HepG2 (cell line): ENCODE measurements at regions not wholly inside any gene's neighbourhood (a gene's known extent, or its start where the extent isn't known, plus 50 kb on each side); places are given as distances from the start of the nearest gene placed in this dataset.

Source experiments
- ATAC-seq: fragments of 200-7000 bp; cut with Tn5 transposase; 3 replicates; pipeline ENCODE4 v1.9.1; 2020; ENCODE audit warnings: mild to moderate bottlenecking, moderate library complexity
- BruUV-seq: library from RNA; stranded (reverse); fragments of 400-500 nt; replicated peaks from 2 replicates; lab custom pipeline; 2021; lab: Mats Ljungman, UMichigan
- CTCF ChIA-PET: fragments of 300-600 bp; formaldehyde crosslinking; extraction: SDS; loops from one replicate; lab custom pipeline; 2021; ENCODE audit warnings: low total read pairs, inconsistent platforms, low intra/inter-chr PET ratio; lab: Yijun Ruan, JAX
- POLR2A ChIA-PET: fragments of 350-600 bp; sonication (Branson Sonifier 250); formaldehyde crosslinking; loops from one replicate; lab custom pipeline; 2020; ENCODE audit warnings: antibody characterized with exemption, inconsistent platforms; lab: Yijun Ruan, JAX
- DNase-seq: peaks from one replicate; pipeline ENCODE4 v3.0.0-alpha.2; 2015; ENCODE audit warnings: low spot score
- FAIRE-seq: peaks from 3 replicates; lab custom pipeline; 2011; peaks lifted over from hg19 to GRCh38; lab: Jason Lieb, UNC
- H2AFZ ChIP-seq: one replicate; pipeline ENCODE4 v1.6.1; 2011; ENCODE audit warnings: low read length, inconsistent platforms
- H3K27ac ChIP-seq: fragments of 300-600 bp; 3 replicates; pipeline ENCODE4 v1.8.0; 2011; ENCODE audit warnings: mixed run types, mild to moderate bottlenecking, mixed read lengths, low read length, inconsistent platforms; ENCODE audit not compliant: insufficient read depth; ENCODE audit errors: extremely low read length
- H3K27me3 ChIP-seq, 2 experiments: fragments of 200-600 bp in 1 of 2; 2 replicates in 1 of 2; 3 replicates in 1 of 2; pipeline versions ENCODE4 v1.6.0 to v1.8.0; 2011; ENCODE audit warnings: low read length in 2 of 2, mild to moderate bottlenecking in 2 of 2, moderate library complexity in 2 of 2, inconsistent platforms in 1 of 2; ENCODE audit not compliant: insufficient read depth in 2 of 2, control insufficient read depth in 1 of 2
- H3K36me3 ChIP-seq, 2 experiments: fragments of 200-600 bp in 1 of 2; replicated peaks in 1 of 2; 2 replicates in 1 of 2; 3 replicates in 1 of 2; pipeline versions ENCODE4 v1.5.1 to v1.8.0; 2011; ENCODE audit warnings: low read length in 2 of 2, inconsistent platforms in 1 of 2; ENCODE audit not compliant: insufficient read depth in 2 of 2, control insufficient read depth in 1 of 2
- H3K4me1 ChIP-seq: 2 replicates; pipeline ENCODE4 v1.5.1; 2012; ENCODE audit warnings: low read length, inconsistent platforms; ENCODE audit not compliant: insufficient read depth
- H3K4me2 ChIP-seq: 2 replicates; pipeline ENCODE4 v1.6.0; 2011; ENCODE audit warnings: low read depth, low read length, inconsistent platforms
- H3K4me3 ChIP-seq, 3 experiments: fragments of 200-600 bp in 1 of 3; sonication (generic), shearing (Covaris generic) in 1 of 3; replicated peaks in 1 of 3; 2 replicates each; pipeline ENCODE4 v1.5.1; 2011 to 2016; ENCODE audit warnings: low read length in 3 of 3, inconsistent platforms in 2 of 3, low read depth in 2 of 3, mild to moderate bottlenecking in 2 of 3, control low read depth in 1 of 3, mixed read lengths in 1 of 3; ENCODE audit not compliant: insufficient read depth in 1 of 3
- H3K79me2 ChIP-seq: one replicate; pipeline ENCODE4 v1.6.1; 2011; ENCODE audit warnings: low read length, inconsistent platforms; ENCODE audit not compliant: insufficient read depth
- H3K9ac ChIP-seq: 2 replicates; pipeline ENCODE4 v1.6.0; 2011; ENCODE audit warnings: mild to moderate bottlenecking, low read depth, low read length, inconsistent platforms; ENCODE audit not compliant: insufficient read depth
- H3K9me3 ChIP-seq: 2 replicates; pipeline ENCODE4 v1.5.1; 2012; ENCODE audit warnings: mild to moderate bottlenecking, low read length
- H4K20me1 ChIP-seq: 2 replicates; pipeline ENCODE4 v1.6.0; 2011; ENCODE audit warnings: inconsistent platforms, mild to moderate bottlenecking, low read length, moderate library complexity; ENCODE audit not compliant: insufficient read depth
- AKAP8 ChIP-seq: sonication (generic); formaldehyde crosslinking; IDR thresholded peaks from 2 replicates; pipeline ENCODE4 v1.5.1; 2020; ENCODE audit warnings: mild to moderate bottlenecking, missing genetic modification reagents
- HMG20A ChIP-seq: IDR thresholded peaks from 2 replicates; pipeline ENCODE4 v1.6.1; 2016; ENCODE audit warnings: borderline replicate concordance
- KLF13 ChIP-seq: sonication (generic); formaldehyde crosslinking; IDR thresholded peaks from 2 replicates; pipeline ENCODE4 v1.4.0; 2020; ENCODE audit warnings: mild to moderate bottlenecking, missing genetic modification reagents
- MEF2D ChIP-seq: sonication (generic); formaldehyde crosslinking; IDR thresholded peaks from 2 replicates; pipeline ENCODE4 v1.5.1; 2020; ENCODE audit warnings: mild to moderate bottlenecking, missing genetic modification reagents
- NFRKB ChIP-seq: fragments of 450-650 bp; IDR thresholded peaks from 2 replicates; pipeline ENCODE4 v1.6.1; 2017
- NRL ChIP-seq: sonication (generic); formaldehyde crosslinking; IDR thresholded peaks from 2 replicates; pipeline ENCODE4 v1.5.0; 2020; ENCODE audit warnings: missing genetic modification reagents, mild to moderate bottlenecking, moderate library complexity, borderline replicate concordance
- SOX6 ChIP-seq, 2 experiments: fragments of 450-650 bp in 1 of 2; sonication (generic) in 1 of 2; formaldehyde crosslinking in 1 of 2; IDR thresholded peaks; 2 replicates each; pipeline versions ENCODE4 v1.4.0 to v1.6.1; 2017 to 2020; ENCODE audit warnings: antibody characterized with exemption in 1 of 2, mild to moderate bottlenecking in 1 of 2, missing genetic modification reagents in 1 of 2
- WIZ ChIP-seq: sonication (generic); formaldehyde crosslinking; IDR thresholded peaks from 2 replicates; pipeline ENCODE4 v1.5.1; 2020; ENCODE audit warnings: mild to moderate bottlenecking, missing genetic modification reagents
- ZEB1 ChIP-seq: IDR thresholded peaks from 2 replicates; pipeline ENCODE4 v1.6.1; 2012; ENCODE audit warnings: mild to moderate bottlenecking, low read depth, inconsistent platforms; ENCODE audit not compliant: insufficient replicate concordance
- ZMYM2 ChIP-seq: sonication (generic); formaldehyde crosslinking; IDR thresholded peaks from 2 replicates; pipeline ENCODE4 v1.8.0; 2022; ENCODE audit warnings: mild to moderate bottlenecking, missing genetic modification reagents
- ZNF660 ChIP-seq: sonication (generic); formaldehyde crosslinking; IDR thresholded peaks from 2 replicates; pipeline ENCODE4 v1.5.1; 2020; ENCODE audit warnings: mild to moderate bottlenecking, low read depth, missing genetic modification reagents, borderline replicate concordance
- ZZZ3 ChIP-seq: sonication (generic); formaldehyde crosslinking; IDR thresholded peaks from 2 replicates; pipeline ENCODE4 v1.4.0; 2020; ENCODE audit warnings: missing genetic modification reagents, mild to moderate bottlenecking, borderline replicate concordance
- WGBS: methylation state at CpG from one replicate; pipeline ENCODE4 v1.1.6; 2017; ENCODE audit warnings: low lambda C conversion rate; 5-methylcytosine and 5-hydroxymethylcytosine counted together
- in situ Hi-C: cut with HindIII; loops from 2 replicates; pipeline ENCODE4 v1.10.0; 2017; ENCODE audit warnings: low pct_unique_long_range_greater_than_20kb; ENCODE audit not compliant: extremely low pct_ligation_motif_present
- intact Hi-C: fragments of 100-400 bp; cut with micrococcal nuclease; formaldehyde crosslinking; loops from one replicate; pipeline ENCODE4 v1.10.0; 2022; ENCODE audit not compliant: unreplicated experiment
- TF ChIP-seq, protein P1 (sequence below): sonication (generic); formaldehyde crosslinking; IDR thresholded peaks from 2 replicates; pipeline ENCODE4 v1.4.0; 2020; ENCODE audit warnings: missing genetic modification reagents
- TF ChIP-seq, protein P2 (sequence below): sonication (generic); formaldehyde crosslinking; IDR thresholded peaks from 2 replicates; pipeline ENCODE4 v1.4.0; 2020; ENCODE audit warnings: mild to moderate bottlenecking, missing genetic modification reagents
- TF ChIP-seq, protein P3 (sequence below): sonication (generic); formaldehyde crosslinking; IDR thresholded peaks from 2 replicates; pipeline ENCODE4 v1.4.0; 2020; ENCODE audit warnings: missing genetic modification reagents

DNA sequence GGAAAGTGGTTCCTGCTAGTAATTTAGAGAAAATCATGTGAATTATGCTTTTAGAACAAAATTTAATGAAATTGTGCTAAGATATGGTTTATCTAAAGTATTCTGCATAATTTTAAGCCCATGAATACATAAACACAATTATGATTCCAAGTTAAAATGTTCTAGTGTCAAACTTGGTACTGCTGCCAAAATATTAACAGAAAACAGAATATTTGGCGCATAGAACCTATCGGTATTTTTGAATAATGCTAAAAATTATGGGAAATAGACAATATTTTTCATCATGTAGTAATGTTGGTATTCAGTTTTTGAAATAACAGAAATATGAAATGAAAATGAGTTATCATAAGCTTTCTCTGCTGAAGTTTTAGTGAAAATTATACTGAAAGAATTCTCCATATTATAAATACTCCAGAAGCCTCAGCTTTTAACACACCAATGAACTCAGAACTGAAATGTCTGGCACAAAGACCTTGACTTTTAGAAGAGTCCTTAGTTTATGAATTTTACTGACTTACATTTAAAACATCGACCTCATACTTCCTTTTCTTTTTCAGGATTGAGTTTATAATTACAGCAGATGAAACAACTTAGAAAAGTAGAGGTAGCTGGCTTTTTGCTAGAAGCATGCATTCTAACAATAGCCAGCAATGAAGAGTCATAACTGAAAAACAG lies 1192.3 kb upstream of the GJE1 start (continued):
- TF ChIP-seq, protein P1, sequence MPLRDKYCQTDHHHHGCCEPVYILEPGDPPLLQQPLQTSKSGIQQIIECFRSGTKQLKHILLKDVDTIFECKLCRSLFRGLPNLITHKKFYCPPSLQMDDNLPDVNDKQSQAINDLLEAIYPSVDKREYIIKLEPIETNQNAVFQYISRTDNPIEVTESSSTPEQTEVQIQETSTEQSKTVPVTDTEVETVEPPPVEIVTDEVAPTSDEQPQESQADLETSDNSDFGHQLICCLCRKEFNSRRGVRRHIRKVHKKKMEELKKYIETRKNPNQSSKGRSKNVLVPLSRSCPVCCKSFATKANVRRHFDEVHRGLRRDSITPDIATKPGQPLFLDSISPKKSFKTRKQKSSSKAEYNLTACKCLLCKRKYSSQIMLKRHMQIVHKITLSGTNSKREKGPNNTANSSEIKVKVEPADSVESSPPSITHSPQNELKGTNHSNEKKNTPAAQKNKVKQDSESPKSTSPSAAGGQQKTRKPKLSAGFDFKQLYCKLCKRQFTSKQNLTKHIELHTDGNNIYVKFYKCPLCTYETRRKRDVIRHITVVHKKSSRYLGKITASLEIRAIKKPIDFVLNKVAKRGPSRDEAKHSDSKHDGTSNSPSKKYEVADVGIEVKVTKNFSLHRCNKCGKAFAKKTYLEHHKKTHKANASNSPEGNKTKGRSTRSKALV (CRISPR knock-in tag), result no peak

DNA sequence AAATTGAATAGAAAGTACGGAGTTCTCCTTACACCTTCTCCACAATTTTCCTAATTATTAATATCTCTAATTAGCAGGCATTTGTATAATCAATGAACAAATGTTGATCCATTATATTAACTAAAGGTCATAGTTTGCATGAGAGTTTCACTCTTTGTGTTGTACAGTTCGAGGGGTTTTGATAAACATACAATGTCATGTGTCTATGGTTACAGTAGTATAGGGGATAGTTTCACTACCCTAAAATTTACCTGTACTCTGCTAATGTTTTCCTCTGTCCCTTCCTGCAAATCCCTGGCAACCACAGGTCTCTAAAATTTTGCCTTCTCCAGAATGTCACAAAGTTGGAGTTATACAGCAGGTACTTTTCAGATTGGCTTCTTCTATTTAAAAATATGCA lies 1199.8 kb upstream of the GJE1 start:
- ChIA-PET CTCF (no interaction called here), POLR2A (no interaction called here)
- no peak overlapping the region for H3K4me2 ChIP-seq
- H4K20me1 ChIP-seq, result no peaks in the 10 kb centered on the region
- H3K79me2 ChIP-seq, result no peaks in the 10 kb centered on the region
- no peaks in the 10 kb centered on the region for H3K27me3 ChIP-seq
- DNase-seq, result no peak
- H3K4me3 ChIP-seq, result no peak overlapping the region
- no TSS peak for BruUV-seq
- no peaks in the 10 kb centered on the region for H3K36me3 ChIP-seq
- intact Hi-C loops, result no loop called here
- H3K27ac ChIP-seq, result no peak overlapping the region
- H3K9me3 ChIP-seq, result no peaks in the 10 kb centered on the region
- FAIRE-seq, result no peak
- no peak overlapping the region for H2AFZ ChIP-seq
- no peak overlapping the region for H3K9ac ChIP-seq
- H3K4me1 ChIP-seq, result no peaks in the 10 kb centered on the region
- in situ Hi-C loops, result no loop called here
- TF ChIP-seq ZMYM2 (CRISPR knock-in tag) (no peak), ZZZ3 (CRISPR knock-in tag) (no peak), HMG20A (CRISPR knock-in tag) (no peak), AKAP8 (CRISPR knock-in tag) (no peak), SOX6 (IDR thresholded peaks at IDR 0.05) (no peak), SOX6 (CRISPR knock-in tag; IDR thresholded peaks at IDR 0.05) (no peak), ZNF660 (CRISPR knock-in tag) (no peak), KLF13 (no peak), NFRKB (no peak), MEF2D (CRISPR knock-in tag) (no peak), ZEB1 (no peak), WIZ (CRISPR knock-in tag) (no peak), NRL (no peak)
- TF ChIP-seq, protein P2, sequence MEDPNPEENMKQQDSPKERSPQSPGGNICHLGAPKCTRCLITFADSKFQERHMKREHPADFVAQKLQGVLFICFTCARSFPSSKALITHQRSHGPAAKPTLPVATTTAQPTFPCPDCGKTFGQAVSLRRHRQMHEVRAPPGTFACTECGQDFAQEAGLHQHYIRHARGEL, result no peak
- TF ChIP-seq, protein P3, sequence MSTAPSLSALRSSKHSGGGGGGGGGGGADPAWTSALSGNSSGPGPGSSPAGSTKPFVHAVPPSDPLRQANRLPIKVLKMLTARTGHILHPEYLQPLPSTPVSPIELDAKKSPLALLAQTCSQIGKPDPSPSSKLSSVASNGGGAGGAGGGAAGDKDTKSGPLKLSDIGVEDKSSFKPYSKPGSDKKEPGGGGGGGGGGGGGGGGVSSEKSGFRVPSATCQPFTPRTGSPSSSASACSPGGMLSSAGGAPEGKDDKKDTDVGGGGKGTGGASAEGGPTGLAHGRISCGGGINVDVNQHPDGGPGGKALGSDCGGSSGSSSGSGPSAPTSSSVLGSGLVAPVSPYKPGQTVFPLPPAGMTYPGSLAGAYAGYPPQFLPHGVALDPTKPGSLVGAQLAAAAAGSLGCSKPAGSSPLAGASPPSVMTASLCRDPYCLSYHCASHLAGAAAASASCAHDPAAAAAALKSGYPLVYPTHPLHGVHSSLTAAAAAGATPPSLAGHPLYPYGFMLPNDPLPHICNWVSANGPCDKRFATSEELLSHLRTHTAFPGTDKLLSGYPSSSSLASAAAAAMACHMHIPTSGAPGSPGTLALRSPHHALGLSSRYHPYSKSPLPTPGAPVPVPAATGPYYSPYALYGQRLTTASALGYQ (CRISPR knock-in tag), result no peak
- WGBS, result 1% methylated on average over 2 of the region's 2 CpGs
- no peak for ATAC-seq
